AG04449 (cell line): ENCODE measurements at regions not wholly inside any gene's neighbourhood (a gene's known extent, or its start where the extent isn't known, plus 50 kb on each side); places are given as distances from the start of the nearest gene placed in this dataset.

Source experiments
- CTCF ChIA-PET: fragments of 350-600 bp; formaldehyde crosslinking; extraction: SDS; loops from one replicate; lab custom pipeline; 2021; ENCODE audit warnings: antibody characterized with exemption; lab: Yijun Ruan, JAX
- POLR2A ChIA-PET: fragments of 400-600, 350-600 bp; formaldehyde crosslinking; extraction: SDS; loops from one replicate; lab custom pipeline; 2020; ENCODE audit warnings: antibody characterized with exemption, inconsistent platforms; lab: Yijun Ruan, JAX
- DNase-seq: peaks from one replicate; pipeline ENCODE4 v3.0.0-alpha.2; 2010; ENCODE audit warnings: low read depth, low spot score
- H3K4me3 ChIP-seq: 2 replicates; pipeline ENCODE4 v1.5.1; 2011; ENCODE audit warnings: low read depth, mild to moderate bottlenecking, control low read depth, low read length
- TF ChIP-seq, protein P1 (sequence below): IDR thresholded peaks from one replicate; pipeline ENCODE4 v1.5.1; 2011; ENCODE audit warnings: mild to moderate bottlenecking, moderate library complexity, low read length, control low read depth, inconsistent platforms; ENCODE audit not compliant: insufficient read depth; ENCODE audit errors: missing control alignments

DNA sequence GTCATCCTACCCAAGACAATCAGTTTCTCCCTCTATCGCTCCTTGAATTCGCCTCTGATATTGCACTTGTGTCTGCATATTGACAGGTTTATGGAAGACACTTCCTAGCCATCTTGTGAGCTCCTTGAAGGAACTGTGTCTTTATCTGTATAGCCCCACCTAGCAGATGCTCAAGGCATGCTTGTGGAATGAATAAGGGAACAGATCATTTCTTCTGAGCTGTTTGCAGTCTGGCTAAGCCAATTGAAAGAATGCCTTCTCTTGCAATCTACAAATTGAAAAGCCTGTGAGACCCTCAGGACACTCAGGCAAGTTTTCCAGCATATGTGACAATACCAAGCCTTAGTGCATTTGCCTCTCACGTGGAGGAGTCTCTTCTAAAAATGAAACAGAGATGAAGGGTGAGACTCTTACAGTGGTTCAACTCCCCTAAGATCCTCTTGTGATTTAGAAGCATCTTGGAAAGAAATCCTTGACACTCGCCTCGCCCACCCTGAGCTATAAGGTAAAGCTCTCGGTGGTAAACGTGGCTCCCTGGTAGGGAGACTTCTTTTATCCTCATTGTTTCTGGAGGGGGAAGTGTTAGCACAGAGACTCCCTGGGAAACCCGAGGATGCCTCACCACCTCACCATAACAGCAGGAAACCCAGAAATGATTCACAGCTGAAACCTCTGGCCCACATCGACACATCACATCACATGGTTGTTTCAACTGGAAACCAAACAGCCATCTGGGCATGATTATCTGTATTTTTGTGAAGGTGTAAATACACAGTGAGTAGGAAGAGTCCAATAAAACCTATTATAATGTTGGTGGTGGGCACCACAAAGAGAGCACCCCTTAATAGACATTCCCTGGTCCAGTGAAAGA is 112.3 kb upstream of the BCL2L14 start:
- TF ChIP-seq, protein P1, sequence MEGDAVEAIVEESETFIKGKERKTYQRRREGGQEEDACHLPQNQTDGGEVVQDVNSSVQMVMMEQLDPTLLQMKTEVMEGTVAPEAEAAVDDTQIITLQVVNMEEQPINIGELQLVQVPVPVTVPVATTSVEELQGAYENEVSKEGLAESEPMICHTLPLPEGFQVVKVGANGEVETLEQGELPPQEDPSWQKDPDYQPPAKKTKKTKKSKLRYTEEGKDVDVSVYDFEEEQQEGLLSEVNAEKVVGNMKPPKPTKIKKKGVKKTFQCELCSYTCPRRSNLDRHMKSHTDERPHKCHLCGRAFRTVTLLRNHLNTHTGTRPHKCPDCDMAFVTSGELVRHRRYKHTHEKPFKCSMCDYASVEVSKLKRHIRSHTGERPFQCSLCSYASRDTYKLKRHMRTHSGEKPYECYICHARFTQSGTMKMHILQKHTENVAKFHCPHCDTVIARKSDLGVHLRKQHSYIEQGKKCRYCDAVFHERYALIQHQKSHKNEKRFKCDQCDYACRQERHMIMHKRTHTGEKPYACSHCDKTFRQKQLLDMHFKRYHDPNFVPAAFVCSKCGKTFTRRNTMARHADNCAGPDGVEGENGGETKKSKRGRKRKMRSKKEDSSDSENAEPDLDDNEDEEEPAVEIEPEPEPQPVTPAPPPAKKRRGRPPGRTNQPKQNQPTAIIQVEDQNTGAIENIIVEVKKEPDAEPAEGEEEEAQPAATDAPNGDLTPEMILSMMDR = no peak
- H3K4me3 ChIP-seq = no peak overlapping the region

DNA sequence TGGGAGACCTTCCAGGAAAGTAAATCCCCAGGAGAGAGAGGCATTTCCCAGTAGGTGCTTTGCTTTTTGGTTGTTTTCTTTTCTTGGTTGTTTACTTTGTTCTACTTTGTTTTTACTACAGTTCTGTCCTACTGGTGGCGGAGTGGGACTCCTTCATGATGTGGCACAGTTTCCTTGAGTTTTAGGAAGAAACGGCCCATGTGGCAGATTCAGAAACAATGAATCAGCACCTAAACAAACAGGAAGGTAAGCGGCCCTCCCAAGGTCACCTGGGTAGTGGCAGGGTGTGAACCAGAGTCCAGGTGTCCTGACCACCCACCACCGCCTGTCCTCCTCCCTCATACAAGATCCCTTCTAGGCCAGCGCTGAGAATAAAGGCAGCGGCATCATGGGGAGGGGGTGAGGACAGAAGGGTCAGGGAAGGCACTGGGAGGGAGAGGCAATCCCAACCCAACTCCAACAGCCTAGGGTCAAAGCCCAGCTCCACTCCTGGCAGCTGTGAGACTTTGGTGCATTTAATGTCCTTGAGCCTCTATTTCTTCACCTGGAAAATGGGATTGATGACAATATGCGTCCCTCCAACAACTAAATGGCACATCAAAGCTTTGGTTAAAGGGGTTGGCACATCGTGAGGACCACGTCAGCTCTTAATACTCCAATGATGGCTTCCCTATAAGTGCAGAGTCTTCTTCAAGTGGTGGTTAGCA is 111.5 kb upstream of the BCL2L14 start:
- CTCF ChIA-PET = interaction anchor here (0.8 to 1.2 kb wide), 5 partner anchors 10 to 404 kb away, joined by 3 to 4 read pairs (median 3); no protein-coding TSS in a partner anchor
- POLR2A ChIA-PET = interaction anchor here (1.0 kb wide), 1 partner anchor 137 kb away, joined by 4 read pairs; no protein-coding TSS in a partner anchor
- H3K4me3 ChIP-seq = no peak overlapping the region
- DNase-seq = no peak
- TF ChIP-seq, protein P1 = no peak

More for the DNA sequence above, 112.3 kb upstream of the BCL2L14 start:
- ChIA-PET CTCF (interaction anchor here (0.8 to 1.2 kb wide), 7 partner anchors 10 to 360 kb away, joined by 3 to 4 read pairs (median 3); no protein-coding TSS in a partner anchor), POLR2A (interaction anchor here (1.0 to 1.1 kb wide), 2 partner anchors 16 to 136 kb away, joined by 4 to 6 read pairs; no protein-coding TSS in a partner anchor)
- DNase-seq = peak; percentile 78

DNA sequence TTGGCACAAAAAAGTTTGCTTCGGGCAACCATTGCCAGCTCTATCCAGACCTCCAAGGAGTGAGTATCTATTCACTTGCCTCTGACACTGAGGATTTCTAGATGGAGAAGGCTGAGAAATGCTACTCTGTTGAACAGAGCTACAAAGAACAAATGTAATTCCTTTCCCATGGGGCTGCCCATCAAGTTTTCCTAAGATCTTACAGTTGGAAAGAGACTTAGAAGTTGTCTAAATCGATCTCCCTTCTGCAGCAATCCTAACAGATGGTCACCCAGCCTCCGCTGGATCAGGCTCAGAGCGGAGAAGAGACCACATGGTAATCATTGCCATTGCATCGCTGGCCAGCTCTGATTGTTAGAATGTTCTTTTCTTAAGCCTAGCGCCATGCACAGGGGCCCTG is 110.1 kb upstream of the BCL2L14 start:
- no peak overlapping the region for H3K4me3 ChIP-seq
- TF ChIP-seq, protein P1 = no peak
- ChIA-PET POLR2A (no interaction called here), CTCF (interaction anchor here (1.0 kb wide), 1 partner anchor 405 kb away, joined by 3 read pairs; no protein-coding TSS in a partner anchor)
- no peak for DNase-seq

- TF ChIP-seq, protein P1 = no peak
- DNase-seq = no peak
- POLR2A ChIA-PET = no interaction called here
- CTCF ChIA-PET = no interaction called here
- no peak overlapping the region for H3K4me3 ChIP-seq
Measured at GRCh38 chr12:11961686-11962085, 109.1 kb upstream of the BCL2L14 start.

GRCh38 chr12:11962860-11963259 is 107.9 kb upstream of the BCL2L14 start:
- CTCF ChIA-PET = no interaction called here
- H3K4me3 ChIP-seq = no peak overlapping the region
- DNase-seq = no peak
- POLR2A ChIA-PET = no interaction called here
- TF ChIP-seq, protein P1 = no peak
